VCaP (cell line): ENCODE measurements at regions not wholly inside any gene's neighbourhood (a gene's known extent, or its start where the extent isn't known, plus 50 kb on each side); places are given as distances from the start of the nearest gene placed in this dataset.
"Not testable (repeated sequence)": the region's sequence is repeated elsewhere in the genome, so short reads cannot be mapped to it uniquely, and the experiment has no call there.

Experiments used
- H3K27ac ChIP-seq: fragments of 450-650 bp; 2 replicates; pipeline ENCODE4 v1.5.1; 2017
- TF ChIP-seq, protein P1 (sequence below): fragments of 450-650 bp; conservative IDR thresholded peaks from 2 replicates; pipeline ENCODE4 v1.5.1; 2017; ENCODE audit warnings: mild to moderate bottlenecking, moderate library complexity

DNA sequence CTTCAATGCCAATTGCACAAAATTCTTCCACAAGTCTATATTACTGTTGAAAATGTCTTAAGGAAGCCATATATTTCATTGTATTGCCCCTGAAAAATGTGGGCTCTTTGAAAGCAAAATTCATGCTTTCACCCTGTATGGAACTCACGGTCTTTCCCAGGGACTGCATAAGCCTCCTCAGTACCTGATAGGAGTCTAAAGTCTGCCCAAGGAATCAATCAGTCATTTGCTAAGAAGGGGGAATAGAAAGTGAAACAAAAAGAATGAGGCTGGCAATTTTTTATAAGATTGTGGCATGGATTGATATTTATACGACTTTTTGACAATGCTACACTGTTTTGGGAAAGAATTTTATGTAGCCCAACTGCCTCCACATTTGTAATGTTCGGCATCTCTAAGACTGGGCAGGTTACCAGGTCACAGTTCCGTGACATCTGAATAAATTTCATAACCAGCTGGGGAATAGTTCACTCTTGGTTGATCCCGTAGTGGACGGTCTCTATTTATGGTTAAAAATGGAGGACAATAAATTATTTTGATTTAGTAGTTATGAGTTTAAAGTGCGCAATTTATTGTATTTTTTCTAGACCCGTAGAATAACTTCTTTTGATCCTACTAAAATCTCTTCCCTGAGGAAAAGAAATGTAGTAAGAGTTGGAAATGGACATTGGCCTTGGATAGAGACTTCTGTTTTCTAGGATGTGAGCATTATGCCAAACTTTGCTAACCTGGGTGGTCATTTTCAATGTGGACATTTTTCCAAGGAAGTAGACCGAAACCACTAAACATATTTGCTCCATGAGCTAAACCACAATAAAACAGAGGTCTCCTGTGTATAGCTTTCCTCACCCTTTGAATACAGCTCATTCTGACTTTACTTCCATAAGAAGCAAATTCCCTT is 1585.4 kb downstream of the EFNB2 start:
- H3K27ac ChIP-seq: no peak overlapping the region
- TF ChIP-seq, protein P1, sequence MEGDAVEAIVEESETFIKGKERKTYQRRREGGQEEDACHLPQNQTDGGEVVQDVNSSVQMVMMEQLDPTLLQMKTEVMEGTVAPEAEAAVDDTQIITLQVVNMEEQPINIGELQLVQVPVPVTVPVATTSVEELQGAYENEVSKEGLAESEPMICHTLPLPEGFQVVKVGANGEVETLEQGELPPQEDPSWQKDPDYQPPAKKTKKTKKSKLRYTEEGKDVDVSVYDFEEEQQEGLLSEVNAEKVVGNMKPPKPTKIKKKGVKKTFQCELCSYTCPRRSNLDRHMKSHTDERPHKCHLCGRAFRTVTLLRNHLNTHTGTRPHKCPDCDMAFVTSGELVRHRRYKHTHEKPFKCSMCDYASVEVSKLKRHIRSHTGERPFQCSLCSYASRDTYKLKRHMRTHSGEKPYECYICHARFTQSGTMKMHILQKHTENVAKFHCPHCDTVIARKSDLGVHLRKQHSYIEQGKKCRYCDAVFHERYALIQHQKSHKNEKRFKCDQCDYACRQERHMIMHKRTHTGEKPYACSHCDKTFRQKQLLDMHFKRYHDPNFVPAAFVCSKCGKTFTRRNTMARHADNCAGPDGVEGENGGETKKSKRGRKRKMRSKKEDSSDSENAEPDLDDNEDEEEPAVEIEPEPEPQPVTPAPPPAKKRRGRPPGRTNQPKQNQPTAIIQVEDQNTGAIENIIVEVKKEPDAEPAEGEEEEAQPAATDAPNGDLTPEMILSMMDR: no peak

DNA sequence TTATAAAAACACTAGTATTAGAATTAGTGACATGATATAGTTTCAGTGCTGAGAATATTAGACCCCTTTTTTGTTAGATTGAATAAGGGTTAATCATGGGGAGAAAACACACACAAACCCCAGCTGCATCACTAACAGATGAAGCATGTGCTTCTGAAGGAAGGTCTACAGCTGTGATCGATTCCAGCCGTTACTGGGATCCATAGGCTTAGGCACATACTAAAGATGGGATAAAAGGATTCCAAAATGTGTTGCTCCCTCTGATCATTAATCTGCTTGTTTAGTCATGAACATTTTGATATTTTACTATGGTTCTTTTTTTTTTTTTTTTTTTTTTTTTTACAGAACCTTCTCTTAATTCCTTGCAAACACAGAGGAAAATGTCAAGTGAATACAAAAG is 1591.3 kb downstream of the EFNB2 start:
- H3K27ac ChIP-seq: no peak overlapping the region
- TF ChIP-seq, protein P1: no peak

DNA sequence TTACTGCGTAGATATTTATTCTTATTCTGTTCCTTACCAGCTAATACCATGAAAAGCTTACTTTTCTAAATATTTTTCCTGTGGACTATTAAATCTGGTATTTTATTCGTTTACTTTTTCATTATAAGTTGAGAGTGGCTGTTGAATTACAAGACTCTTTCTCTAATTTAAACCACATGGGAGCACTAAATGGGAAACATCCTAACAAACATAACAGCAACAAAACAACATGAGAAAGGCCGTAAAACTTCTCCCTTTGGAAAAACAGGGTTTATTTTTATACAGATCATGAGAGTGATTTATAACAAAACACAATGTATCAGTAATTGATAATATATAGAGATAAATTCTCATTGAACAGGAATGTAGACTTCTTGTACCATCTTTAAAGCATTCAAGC is 1592.1 kb downstream of the EFNB2 start:
- TF ChIP-seq, protein P1: no peak
- H3K27ac ChIP-seq: no peak overlapping the region

DNA sequence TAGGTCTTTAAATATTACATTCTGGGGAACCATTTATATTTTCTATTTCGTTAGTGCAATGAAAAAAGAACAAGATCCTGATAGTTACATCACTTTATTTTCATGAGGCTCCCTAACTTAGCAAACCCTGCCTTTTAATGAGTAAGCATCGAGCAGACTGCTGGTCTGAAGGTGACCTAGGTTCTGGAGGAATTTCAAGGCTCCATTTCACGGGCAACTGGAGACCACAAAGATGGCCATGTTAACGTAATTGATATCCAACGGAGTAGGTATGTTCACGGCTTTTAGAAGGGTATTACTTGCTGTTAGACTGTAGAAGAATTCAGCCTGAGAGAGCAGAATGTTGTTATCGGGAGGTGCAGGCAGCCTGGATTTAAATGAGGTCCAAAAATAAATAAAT is 1597.6 kb downstream of the EFNB2 start:
- no peak overlapping the region for H3K27ac ChIP-seq
- TF ChIP-seq, protein P1: no peak

DNA sequence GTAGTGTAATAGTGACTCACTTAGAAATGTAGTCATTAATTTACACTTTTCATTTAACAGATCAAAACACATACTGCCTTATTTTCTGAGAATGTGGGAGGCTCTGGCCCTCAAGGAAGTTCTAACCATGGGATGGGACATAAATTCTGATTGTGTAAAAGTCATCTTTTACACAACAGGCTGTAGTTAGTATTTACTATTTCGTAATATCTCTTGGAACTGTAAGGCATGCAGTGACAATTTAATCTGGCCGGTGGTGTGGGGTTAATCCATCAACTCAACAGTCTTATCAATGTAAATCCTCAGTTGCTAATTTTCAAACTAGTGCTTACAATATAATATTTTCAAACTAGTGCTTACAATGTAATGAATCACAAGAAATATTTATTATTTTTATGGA is 1599.2 kb downstream of the EFNB2 start:
- TF ChIP-seq, protein P1: no peak
- no peak overlapping the region for H3K27ac ChIP-seq

DNA sequence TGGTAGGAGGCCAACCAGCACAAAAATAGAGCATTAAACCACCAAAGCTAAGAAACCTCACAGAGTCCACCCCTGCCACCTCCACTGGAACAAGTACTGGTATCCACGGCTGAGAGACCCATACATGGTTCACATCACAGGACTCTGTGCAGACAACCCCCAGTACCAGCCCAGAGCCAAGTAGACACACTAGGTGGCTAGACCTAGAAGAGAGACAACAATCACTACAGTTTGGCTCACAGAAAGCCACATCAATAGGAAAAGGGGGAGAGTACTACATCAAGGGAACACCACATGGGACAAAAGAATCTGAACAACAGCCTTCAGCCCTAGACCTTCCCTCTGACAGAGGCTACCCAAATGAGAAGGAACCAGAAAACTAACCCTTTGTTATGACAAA is 1614.9 kb downstream of the EFNB2 start:
- not testable (repeated sequence) for H3K27ac ChIP-seq

DNA sequence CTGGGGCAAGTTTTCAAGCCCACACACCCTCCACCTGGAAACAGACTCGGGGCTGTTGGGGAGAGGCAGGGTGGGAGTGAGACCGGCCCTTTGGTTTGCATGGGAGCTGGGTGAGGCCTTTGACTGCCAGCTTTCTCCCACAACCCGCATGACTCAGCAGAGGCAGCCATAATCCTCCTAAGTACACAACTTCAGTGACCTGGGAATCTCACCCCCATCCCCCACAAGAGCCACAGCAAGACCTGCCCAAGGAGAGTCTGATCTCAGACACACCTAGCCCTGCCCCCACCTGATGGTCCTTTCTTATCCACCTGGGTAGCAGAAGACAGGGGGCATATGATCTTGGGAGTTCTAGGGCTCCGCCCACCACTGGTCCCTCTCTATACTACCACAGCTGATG is 1615.4 kb downstream of the EFNB2 start:
- TF ChIP-seq, protein P1: no peak
- no peak overlapping the region for H3K27ac ChIP-seq

DNA sequence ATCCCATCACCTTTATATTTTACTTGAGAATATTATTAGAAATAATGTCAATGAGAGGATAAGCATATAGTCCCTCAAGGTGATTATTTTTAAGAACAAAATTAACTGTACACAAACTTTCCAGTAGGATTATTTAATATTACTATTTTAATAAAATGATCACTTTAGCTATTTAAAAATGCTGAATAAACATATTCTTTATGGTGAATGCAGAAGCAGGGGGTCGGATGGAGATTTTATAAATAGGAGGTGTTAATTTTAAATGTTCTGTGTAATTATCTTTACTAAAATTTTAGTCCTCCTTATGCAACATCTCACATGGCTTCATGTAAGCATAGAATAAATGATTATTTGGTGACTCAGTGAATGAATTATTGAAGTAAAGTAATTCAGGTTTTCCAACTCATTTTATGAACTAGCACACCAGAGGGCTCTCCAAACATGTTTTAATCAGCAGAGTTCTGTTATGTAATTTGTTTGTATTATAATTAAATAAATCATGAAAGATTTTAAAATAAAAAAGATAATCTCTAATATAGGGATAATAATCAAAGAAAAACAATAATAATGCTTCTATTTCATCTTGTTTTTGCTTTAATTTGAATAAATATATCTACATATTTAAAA is 1635.2 kb downstream of the EFNB2 start:
- H3K27ac ChIP-seq: no peak overlapping the region
- TF ChIP-seq, protein P1: no peak
